ENCODE measurements at regions not wholly inside any gene's neighbourhood (a gene's known extent, or its start where the extent isn't known, plus 50 kb on each side); places are given as distances from the start of the nearest gene placed in this dataset.

DNA sequence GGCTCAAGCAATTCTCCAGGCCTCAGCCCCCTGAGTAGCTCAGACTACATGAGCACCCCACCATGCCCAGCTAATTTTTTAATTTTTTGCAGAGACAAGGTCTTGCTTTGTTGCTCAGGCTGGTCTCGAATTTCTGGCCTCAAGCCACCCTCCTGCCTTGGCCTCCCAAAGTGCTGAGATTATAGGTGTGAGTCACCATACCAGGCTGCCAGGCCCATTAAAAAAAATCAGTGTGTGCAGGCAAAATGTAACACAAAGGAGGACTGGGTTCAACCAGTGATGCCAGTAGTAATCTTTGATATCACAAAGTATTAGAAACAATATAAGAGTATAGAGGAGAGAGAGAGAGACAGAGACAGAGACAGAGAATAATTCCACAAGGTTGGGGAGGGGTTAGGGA, 322.7 kb downstream of the MSX2 start:
- TF ChIP-seq, protein P1, sequence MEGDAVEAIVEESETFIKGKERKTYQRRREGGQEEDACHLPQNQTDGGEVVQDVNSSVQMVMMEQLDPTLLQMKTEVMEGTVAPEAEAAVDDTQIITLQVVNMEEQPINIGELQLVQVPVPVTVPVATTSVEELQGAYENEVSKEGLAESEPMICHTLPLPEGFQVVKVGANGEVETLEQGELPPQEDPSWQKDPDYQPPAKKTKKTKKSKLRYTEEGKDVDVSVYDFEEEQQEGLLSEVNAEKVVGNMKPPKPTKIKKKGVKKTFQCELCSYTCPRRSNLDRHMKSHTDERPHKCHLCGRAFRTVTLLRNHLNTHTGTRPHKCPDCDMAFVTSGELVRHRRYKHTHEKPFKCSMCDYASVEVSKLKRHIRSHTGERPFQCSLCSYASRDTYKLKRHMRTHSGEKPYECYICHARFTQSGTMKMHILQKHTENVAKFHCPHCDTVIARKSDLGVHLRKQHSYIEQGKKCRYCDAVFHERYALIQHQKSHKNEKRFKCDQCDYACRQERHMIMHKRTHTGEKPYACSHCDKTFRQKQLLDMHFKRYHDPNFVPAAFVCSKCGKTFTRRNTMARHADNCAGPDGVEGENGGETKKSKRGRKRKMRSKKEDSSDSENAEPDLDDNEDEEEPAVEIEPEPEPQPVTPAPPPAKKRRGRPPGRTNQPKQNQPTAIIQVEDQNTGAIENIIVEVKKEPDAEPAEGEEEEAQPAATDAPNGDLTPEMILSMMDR (IDR thresholded peaks at IDR 0.05; ENCODE audit: insufficient read depth in 1 of 2, low read depth in 1 of 2, low read length in 1 of 2, severe bottlenecking in 1 of 2, unreplicated experiment in 1 of 2), result no peak
- H3K9me3 ChIP-seq, result no peaks in the 10 kb centered on the region
- Mint-ChIP-seq H3K4me1 (ENCODE audit: low read depth, unreplicated experiment) (no peaks in the 10 kb centered on the region), H3K27ac (ENCODE audit: unreplicated experiment) (no peak overlapping the region), H3K4me3 (ENCODE audit: unreplicated experiment) (no peak overlapping the region), H3K36me3 (ENCODE audit: insufficient read depth, unreplicated experiment) (no peaks in the 10 kb centered on the region), H3K27me3 (ENCODE audit: insufficient read depth, unreplicated experiment) (peaks cover 6% of the 10 kb centered on the region), H3K9me3 (ENCODE audit: unreplicated experiment) (no peaks in the 10 kb centered on the region)
- DNase-seq, result no peak
- intact Hi-C loops (cut with micrococcal nuclease; ENCODE audit: unreplicated experiment), result no loop called here
- ChIA-PET POLR2A (no interaction called here), CTCF (no interaction called here)
- H3K36me3 ChIP-seq (ENCODE audit: control insufficient read depth, insufficient read depth, low read length), result no peaks in the 10 kb centered on the region
- H3K4me1 ChIP-seq, result no peaks in the 10 kb centered on the region
- no peaks in the 10 kb centered on the region for H3K27me3 ChIP-seq (replicated peaks; ENCODE audit: control insufficient read depth, insufficient read depth, low read length)
- no peak overlapping the region for H3K4me3 ChIP-seq (ENCODE audit: low read depth, low read length)
- no TSS peak for BruUV-seq (replicated peaks)

DNA sequence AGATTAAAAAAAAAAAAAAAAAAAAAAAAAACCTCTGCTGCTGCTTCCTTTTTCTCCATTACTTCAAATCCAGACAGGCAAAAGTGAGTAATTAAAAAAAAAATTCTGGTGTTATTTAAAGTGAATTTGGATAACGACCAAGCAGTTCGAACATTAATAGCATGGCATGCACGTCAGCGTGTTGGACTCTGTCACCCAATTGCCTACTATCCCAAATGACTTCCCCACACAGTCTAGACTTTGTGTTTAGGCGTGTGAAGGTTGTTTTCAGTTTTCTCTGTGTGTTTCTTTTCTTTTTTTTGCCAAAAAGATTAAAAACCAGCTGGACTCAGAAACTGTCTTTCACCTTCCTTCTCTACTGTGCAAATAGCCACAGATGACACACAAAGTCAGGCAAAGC, 321.4 kb downstream of the MSX2 start:
- BruUV-seq (replicated peaks), result no TSS peak
- no peaks in the 10 kb centered on the region for H3K9me3 Mint-ChIP-seq (ENCODE audit: unreplicated experiment)
- Histone ChIP-seq H3K27me3 (replicated peaks; ENCODE audit: control insufficient read depth, insufficient read depth, low read length) (no peaks in the 10 kb centered on the region), H3K9me3 (no peaks in the 10 kb centered on the region), H3K4me1 (no peaks in the 10 kb centered on the region), H3K36me3 (ENCODE audit: control insufficient read depth, insufficient read depth, low read length) (no peaks in the 10 kb centered on the region), H3K4me3 (ENCODE audit: low read depth, low read length) (no peak overlapping the region)
- H3K4me1 Mint-ChIP-seq (ENCODE audit: low read depth, unreplicated experiment), result no peaks in the 10 kb centered on the region
- TF ChIP-seq, protein P1 (IDR thresholded peaks at IDR 0.05; ENCODE audit: insufficient read depth in 1 of 2, low read depth in 1 of 2, low read length in 1 of 2, severe bottlenecking in 1 of 2, unreplicated experiment in 1 of 2), result no peak
- H3K27ac Mint-ChIP-seq (ENCODE audit: unreplicated experiment), result no peak overlapping the region
- DNase-seq, result no peak
- H3K4me3 Mint-ChIP-seq (ENCODE audit: unreplicated experiment), result no peak overlapping the region
- ChIA-PET POLR2A (no interaction called here), CTCF (no interaction called here)
- no peaks in the 10 kb centered on the region for H3K36me3 Mint-ChIP-seq (ENCODE audit: insufficient read depth, unreplicated experiment)
- intact Hi-C loops (cut with micrococcal nuclease; ENCODE audit: unreplicated experiment), result no loop called here
- peaks cover 6% of the 10 kb centered on the region for H3K27me3 Mint-ChIP-seq (ENCODE audit: insufficient read depth, unreplicated experiment)

DNA sequence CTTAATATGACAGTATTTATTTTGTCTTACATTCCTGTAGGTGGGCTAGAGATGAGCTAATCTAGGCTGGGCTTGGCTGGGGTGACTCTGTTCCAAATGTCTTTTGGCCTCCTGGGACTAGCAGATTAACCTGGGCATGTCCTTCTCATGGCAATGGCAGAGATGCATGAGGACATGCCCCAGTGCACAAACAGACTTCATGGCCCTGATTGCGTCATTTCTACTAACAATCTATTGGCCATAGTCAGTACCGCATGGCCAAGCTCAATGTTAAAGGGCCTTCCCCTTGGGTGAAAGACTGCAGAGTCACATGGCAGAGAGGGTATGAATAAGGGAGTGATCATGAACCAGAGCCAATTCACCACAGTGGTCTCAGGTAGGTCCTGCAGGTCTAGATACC, 313.4 kb downstream of the MSX2 start:
- POLR2A ChIA-PET, result no interaction called here
- intact Hi-C loops (cut with micrococcal nuclease; ENCODE audit: unreplicated experiment), result no loop called here

More for the DNA sequence above, 313.4 kb downstream of the MSX2 start:
- Histone ChIP-seq H3K27me3 (replicated peaks; ENCODE audit: control insufficient read depth, insufficient read depth, low read length) (no peaks in the 10 kb centered on the region), H3K9me3 (no peaks in the 10 kb centered on the region), H3K4me1 (no peaks in the 10 kb centered on the region), H3K36me3 (ENCODE audit: control insufficient read depth, insufficient read depth, low read length) (no peaks in the 10 kb centered on the region), H3K4me3 (ENCODE audit: low read depth, low read length) (no peak overlapping the region)
- BruUV-seq (replicated peaks), result no TSS peak
- Mint-ChIP-seq H3K4me3 (ENCODE audit: unreplicated experiment) (no peak overlapping the region), H3K9me3 (ENCODE audit: unreplicated experiment) (no peaks in the 10 kb centered on the region), H3K27ac (ENCODE audit: unreplicated experiment) (no peak overlapping the region), H3K4me1 (ENCODE audit: low read depth, unreplicated experiment) (no peaks in the 10 kb centered on the region), H3K27me3 (ENCODE audit: insufficient read depth, unreplicated experiment) (peaks cover 6% of the 10 kb centered on the region), H3K36me3 (ENCODE audit: insufficient read depth, unreplicated experiment) (no peaks in the 10 kb centered on the region)
- CTCF ChIA-PET, result no interaction called here
- TF ChIP-seq, protein P1 (IDR thresholded peaks at IDR 0.05; ENCODE audit: insufficient read depth in 1 of 2, low read depth in 1 of 2, low read length in 1 of 2, severe bottlenecking in 1 of 2, unreplicated experiment in 1 of 2), result no peak
- DNase-seq, result no peak
